ENCODE measurements at regions not wholly inside any gene's neighbourhood (a gene's known extent, or its start where the extent isn't known, plus 50 kb on each side); places are given as distances from the start of the nearest gene placed in this dataset.

DNA sequence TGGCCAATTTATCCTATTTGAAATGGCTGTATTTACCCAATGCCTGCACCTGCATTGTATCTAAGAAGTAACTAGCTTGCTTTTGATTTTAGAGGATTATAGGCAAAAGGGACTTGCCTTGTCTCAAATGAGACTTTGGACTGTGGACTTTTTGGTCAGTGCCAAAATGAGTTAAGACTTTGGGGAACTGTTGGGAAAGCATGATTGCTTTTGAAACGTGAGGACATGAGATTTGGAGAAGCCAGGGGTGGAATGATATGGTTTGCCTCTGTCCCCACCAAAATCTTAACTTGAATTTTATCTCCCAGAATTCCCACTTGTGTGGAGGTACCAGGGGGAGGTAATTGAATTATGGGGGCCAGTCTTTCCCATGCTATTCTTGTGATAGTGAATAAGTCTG is 1505.4 kb downstream of the SI start:
- TF ChIP-seq, protein P1, sequence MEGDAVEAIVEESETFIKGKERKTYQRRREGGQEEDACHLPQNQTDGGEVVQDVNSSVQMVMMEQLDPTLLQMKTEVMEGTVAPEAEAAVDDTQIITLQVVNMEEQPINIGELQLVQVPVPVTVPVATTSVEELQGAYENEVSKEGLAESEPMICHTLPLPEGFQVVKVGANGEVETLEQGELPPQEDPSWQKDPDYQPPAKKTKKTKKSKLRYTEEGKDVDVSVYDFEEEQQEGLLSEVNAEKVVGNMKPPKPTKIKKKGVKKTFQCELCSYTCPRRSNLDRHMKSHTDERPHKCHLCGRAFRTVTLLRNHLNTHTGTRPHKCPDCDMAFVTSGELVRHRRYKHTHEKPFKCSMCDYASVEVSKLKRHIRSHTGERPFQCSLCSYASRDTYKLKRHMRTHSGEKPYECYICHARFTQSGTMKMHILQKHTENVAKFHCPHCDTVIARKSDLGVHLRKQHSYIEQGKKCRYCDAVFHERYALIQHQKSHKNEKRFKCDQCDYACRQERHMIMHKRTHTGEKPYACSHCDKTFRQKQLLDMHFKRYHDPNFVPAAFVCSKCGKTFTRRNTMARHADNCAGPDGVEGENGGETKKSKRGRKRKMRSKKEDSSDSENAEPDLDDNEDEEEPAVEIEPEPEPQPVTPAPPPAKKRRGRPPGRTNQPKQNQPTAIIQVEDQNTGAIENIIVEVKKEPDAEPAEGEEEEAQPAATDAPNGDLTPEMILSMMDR (IDR thresholded peaks at IDR 0.05) = no peak
- TF ChIP-seq POLR2A (IDR thresholded peaks at IDR 0.05) = no peak

Measured in heart left ventricle (tissue), 13 donors.